ENCODE measurements at regions not wholly inside any gene's neighbourhood (a gene's known extent, or its start where the extent isn't known, plus 50 kb on each side); places are given as distances from the start of the nearest gene placed in this dataset.

GRCh38 chrX:40883021-40883619, 147.8 kb upstream of the MED14 start:
- TF ChIP-seq CTCF (conservative IDR thresholded peaks at IDR 0.05) (no peak), ZFX (IDR thresholded peaks at IDR 0.05) (no peak)

All from C4-2B (cell line).